ENCODE measurements at regions not wholly inside any gene's neighbourhood (a gene's known extent, or its start where the extent isn't known, plus 50 kb on each side); places are given as distances from the start of the nearest gene placed in this dataset.
A peak's percentile ranks its signal among the peaks of the same experiment; 100 is the strongest.
"Not testable (repeated sequence)": the region's sequence is repeated elsewhere in the genome, so short reads cannot be mapped to it uniquely, and the experiment has no call there.

DNA sequence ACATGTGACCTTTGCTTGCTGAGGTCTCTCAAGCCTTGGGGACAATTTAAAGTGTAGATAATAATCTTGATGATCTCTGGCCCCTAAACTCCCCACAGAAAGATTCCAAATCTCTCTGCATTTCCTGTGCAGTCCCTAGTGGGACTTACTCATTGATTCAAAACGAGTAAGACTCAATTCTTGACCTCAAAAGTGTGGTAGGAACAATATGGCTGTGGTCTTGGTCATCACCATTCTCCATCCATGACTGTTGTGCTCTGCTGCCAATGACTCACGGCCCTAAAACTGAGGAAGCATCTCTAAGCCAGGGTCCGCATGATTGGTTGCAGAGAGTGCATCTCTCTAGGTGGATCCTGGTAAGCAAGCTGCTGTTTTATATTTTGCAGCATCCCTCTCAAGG lies 268.0 kb downstream of the PTGER3 start:
- no peak overlapping the region for H3K4me3 ChIP-seq (ENCODE audit: control insufficient read depth, low read depth, low read length)
- TF ChIP-seq, protein P1, sequence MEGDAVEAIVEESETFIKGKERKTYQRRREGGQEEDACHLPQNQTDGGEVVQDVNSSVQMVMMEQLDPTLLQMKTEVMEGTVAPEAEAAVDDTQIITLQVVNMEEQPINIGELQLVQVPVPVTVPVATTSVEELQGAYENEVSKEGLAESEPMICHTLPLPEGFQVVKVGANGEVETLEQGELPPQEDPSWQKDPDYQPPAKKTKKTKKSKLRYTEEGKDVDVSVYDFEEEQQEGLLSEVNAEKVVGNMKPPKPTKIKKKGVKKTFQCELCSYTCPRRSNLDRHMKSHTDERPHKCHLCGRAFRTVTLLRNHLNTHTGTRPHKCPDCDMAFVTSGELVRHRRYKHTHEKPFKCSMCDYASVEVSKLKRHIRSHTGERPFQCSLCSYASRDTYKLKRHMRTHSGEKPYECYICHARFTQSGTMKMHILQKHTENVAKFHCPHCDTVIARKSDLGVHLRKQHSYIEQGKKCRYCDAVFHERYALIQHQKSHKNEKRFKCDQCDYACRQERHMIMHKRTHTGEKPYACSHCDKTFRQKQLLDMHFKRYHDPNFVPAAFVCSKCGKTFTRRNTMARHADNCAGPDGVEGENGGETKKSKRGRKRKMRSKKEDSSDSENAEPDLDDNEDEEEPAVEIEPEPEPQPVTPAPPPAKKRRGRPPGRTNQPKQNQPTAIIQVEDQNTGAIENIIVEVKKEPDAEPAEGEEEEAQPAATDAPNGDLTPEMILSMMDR (conservative IDR thresholded peaks at IDR 0.05; ENCODE audit: control insufficient read depth, insufficient read depth, low read depth, low read length): no peak
- peak; percentile 94 for DNase-seq (ENCODE audit: low read depth)

DNA sequence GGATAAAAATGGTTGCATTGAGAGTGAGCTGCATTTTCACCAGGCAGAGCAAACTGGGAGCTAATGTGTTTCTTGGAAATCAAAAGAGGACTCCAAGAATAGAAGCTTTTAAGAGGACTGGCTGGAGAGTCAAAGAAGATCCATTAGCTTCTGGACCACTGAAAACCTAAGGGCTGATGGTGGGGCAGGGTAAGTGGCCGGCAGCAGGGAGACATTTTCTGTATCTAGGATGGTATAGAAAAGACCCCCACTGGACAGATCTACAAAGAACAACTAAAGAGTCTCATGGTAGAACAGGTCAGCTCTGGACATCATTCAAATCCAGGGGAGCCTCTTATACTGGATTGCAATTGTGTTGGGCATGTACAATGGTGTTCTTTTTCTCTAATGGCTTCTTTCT lies 262.3 kb downstream of the PTGER3 start:
- DNase-seq (ENCODE audit: low read depth): no peak
- no peak overlapping the region for H3K4me3 ChIP-seq (ENCODE audit: control insufficient read depth, low read depth, low read length)
- TF ChIP-seq, protein P1 (conservative IDR thresholded peaks at IDR 0.05; ENCODE audit: control insufficient read depth, insufficient read depth, low read depth, low read length): no peak

DNA sequence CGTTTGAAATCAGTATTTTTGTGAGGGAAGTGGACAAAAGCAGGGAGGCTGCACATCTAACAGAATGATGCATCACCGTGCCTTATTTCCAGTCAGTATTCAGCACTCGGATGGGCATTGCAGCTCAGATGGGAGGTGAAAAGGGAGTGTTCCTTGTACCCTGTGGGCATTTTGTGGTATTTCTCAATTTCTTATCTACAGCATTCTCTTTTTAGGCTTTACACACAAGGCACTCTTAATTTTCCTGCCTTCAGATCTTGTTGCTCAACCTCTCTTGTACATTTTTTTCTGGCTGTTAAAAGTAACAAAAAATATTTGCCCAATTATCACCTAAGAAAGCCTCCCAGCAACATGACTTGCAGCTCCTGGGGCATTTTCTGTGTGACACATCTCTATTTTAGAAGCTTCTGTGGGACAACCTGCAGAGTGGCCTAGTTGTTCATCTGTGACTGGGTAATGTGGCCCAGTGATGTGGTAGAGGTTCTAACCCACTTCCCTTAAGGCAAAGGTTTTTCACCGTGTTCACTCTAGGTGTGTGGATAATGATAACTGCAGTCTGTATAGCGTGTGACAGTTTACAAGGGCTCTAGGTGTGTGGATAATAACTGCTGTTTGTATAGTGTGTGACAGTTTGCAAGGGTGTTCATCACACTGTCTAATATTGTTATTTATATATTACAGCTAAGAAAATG lies 257.2 kb downstream of the PTGER3 start:
- H3K4me3 ChIP-seq (ENCODE audit: control insufficient read depth, low read depth, low read length): no peak overlapping the region
- DNase-seq (ENCODE audit: low read depth): no peak
- TF ChIP-seq, protein P1 (conservative IDR thresholded peaks at IDR 0.05; ENCODE audit: control insufficient read depth, insufficient read depth, low read depth, low read length): no peak

DNA sequence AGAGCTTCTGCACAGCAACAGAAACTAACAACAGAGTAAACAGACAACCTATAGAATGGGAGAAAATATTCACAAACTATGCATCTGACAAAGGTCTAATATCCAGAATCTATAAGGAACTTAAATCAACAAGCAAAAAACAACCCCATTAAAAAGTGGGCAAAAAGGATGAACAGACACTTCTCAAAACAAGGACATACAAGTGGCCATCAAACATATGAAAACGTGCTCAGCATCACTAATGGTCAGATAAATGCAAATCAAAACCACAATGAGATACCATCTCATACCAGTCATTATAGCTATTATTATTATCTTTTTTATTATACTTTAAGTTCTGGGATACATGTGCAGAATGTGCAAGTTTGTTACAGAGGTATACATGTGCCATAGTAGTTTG lies 252.6 kb downstream of the PTGER3 start:
- not testable (repeated sequence) for DNase-seq (ENCODE audit: low read depth); H3K4me3 ChIP-seq (ENCODE audit: control insufficient read depth, low read depth, low read length)

DNA sequence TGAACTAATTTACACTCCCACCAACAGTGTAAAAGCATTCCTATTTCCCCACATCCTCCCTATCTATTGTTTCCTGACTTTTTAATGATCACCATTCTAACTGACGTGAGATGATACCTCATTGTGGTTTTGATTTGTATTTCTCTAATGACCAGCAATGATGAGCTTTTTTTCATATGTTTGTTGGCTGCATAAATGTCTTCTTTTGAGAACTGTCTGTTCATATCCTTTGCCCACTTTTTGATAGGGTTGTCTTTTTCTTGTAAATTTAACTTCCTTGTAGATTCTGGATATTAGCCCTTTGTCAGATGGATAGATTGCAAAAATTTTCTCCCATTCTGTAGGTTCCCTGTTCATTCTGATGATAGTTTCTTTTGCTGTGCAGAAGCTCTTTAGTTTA lies 251.3 kb downstream of the PTGER3 start:
- H3K4me3 ChIP-seq (ENCODE audit: control insufficient read depth, low read depth, low read length); DNase-seq (ENCODE audit: low read depth): not testable (repeated sequence)

DNA sequence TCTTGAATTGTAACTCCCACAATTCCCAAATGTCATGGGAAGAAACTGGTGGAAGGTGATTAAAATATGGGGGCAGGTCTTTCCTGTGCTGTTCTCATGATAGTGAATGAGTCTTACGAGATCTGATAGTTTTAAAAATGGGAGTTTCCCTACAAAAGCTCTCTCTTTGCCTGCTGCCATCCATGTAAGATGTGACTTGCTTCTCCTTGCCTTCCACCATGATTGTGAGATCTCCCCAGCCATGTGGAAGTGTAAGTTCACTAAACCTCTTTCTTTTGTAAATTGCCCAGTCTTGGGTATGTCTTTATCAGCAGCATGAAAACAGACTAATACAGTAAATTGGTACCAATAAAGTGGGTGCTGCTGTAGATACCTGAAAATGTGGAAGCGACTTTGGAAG lies 245.0 kb downstream of the PTGER3 start:
- not testable (repeated sequence) for DNase-seq (ENCODE audit: low read depth); H3K4me3 ChIP-seq (ENCODE audit: control insufficient read depth, low read depth, low read length)

DNA sequence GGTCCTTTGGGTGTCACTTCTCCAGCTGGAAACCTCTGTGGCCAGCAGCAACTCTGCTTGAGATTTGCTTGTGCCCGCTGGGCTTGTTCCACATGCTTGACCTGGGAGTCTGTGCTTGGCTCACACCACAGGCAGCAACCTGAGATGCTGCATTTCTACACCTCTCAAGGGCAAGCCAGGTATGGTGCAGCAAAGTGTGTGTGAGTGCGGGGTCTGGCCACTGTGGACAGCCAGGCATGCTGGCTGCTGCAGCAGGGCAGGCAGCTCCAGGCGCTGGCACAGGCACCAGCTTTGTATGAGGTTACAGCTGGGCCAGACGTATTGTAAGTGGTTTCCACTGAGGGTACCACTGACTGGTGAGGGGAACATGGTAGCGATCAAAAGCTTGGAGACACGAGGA lies 242.0 kb downstream of the PTGER3 start:
- H3K4me3 ChIP-seq (ENCODE audit: control insufficient read depth, low read depth, low read length): no peak overlapping the region
- TF ChIP-seq, protein P1 (conservative IDR thresholded peaks at IDR 0.05; ENCODE audit: control insufficient read depth, insufficient read depth, low read depth, low read length): no peak
- no peak for DNase-seq (ENCODE audit: low read depth)

DNA sequence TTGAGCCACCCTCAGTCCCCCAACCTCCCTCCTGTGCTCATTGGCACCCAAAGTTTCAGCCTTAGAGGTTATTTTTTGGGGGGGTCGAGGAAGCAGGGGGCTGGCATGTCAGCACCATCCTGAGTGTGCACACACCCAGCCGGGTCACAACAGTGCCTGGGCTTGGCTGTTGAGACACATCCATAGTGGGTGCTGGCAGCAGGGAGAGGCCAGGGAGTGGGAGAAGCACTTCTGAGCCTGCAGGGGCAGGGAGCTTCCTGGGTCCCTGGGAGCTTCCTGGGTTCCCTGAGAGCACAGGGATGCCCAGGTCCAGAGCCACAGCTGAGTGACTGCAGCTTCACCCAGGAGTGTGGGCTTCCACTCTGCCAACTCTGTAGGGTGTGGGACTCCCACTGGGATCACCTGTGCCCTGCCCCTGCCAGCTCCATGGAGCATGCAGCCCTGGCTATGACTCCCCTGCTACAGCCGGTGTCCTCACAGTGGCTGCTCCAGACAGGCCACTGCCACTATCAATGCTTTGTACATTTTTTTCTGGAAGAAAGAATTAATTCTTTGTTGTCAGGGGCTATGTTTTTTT lies 240.4 kb downstream of the PTGER3 start:
- H3K4me3 ChIP-seq (ENCODE audit: control insufficient read depth, low read depth, low read length): no peak overlapping the region
- TF ChIP-seq, protein P1 (conservative IDR thresholded peaks at IDR 0.05; ENCODE audit: control insufficient read depth, insufficient read depth, low read depth, low read length): no peak
- no peak for DNase-seq (ENCODE audit: low read depth)
